WTC11 (cell line): ENCODE measurements at regions not wholly inside any gene's neighbourhood (a gene's known extent, or its start where the extent isn't known, plus 50 kb on each side); places are given as distances from the start of the nearest gene placed in this dataset.
"Not testable (repeated sequence)": the region's sequence is repeated elsewhere in the genome, so short reads cannot be mapped to it uniquely, and the experiment has no call there.

Experiments used
- ATAC-seq: fragments of 200-7000 bp; cut with Tn5 transposase; 2 replicates; pipeline ENCODE4 v1.10.0; 2021; ENCODE audit warnings: mild to moderate bottlenecking, moderate library complexity
- CTCF ChIA-PET: fragments of 300-600 bp; sonication (Branson Sonifier 250); formaldehyde crosslinking; loops from one replicate; lab custom pipeline; 2021; ENCODE audit warnings: antibody characterized with exemption; lab: Charles Lee
- POLR2A ChIA-PET: fragments of 350-600 bp; sonication (Branson Sonifier 250); formaldehyde crosslinking; loops from one replicate; lab custom pipeline; 2021; ENCODE audit warnings: antibody characterized with exemption; lab: Charles Lee
- DNase-seq: peaks from one replicate; pipeline ENCODE4 v3.0.0; 2021; ENCODE audit warnings: low spot score
- H3K27ac Mint-ChIP-seq: 2 replicates; pipeline ENCODE4 v1.8.0; 2021; ENCODE audit warnings: mixed read lengths
- H3K27me3 Mint-ChIP-seq: 2 replicates; pipeline ENCODE4 v1.8.0; 2021; ENCODE audit warnings: low read depth, mild to moderate bottlenecking, moderate library complexity, mixed read lengths
- H3K36me3 Mint-ChIP-seq: 2 replicates; pipeline ENCODE4 v1.8.0; 2021; ENCODE audit warnings: mixed read lengths
- H3K4me1 Mint-ChIP-seq: 2 replicates; pipeline ENCODE4 v1.8.0; 2022; ENCODE audit warnings: mixed read lengths
- H3K4me3 Mint-ChIP-seq: 2 replicates; pipeline ENCODE4 v1.8.0; 2021; ENCODE audit warnings: mild to moderate bottlenecking, moderate library complexity, mixed read lengths
- H3K9me3 Mint-ChIP-seq: 2 replicates; pipeline ENCODE4 v1.8.0; 2021; ENCODE audit warnings: mixed read lengths
- ATF6 ChIP-seq: sonication (generic); formaldehyde crosslinking; IDR thresholded peaks from 2 replicates; pipeline ENCODE4 v1.8.1; 2023; ENCODE audit warnings: mild to moderate bottlenecking, missing genetic modification reagents
- E2F1 ChIP-seq: sonication (generic); formaldehyde crosslinking; IDR thresholded peaks from 2 replicates; pipeline ENCODE4 v1.8.0; 2022; ENCODE audit warnings: mild to moderate bottlenecking, missing genetic modification reagents
- ELF4 ChIP-seq: sonication (generic); formaldehyde crosslinking; IDR thresholded peaks from 2 replicates; pipeline ENCODE4 v1.8.1; 2022; ENCODE audit warnings: low read depth, mild to moderate bottlenecking, moderate library complexity, missing genetic modification reagents
- FOXJ3 ChIP-seq: sonication (generic); formaldehyde crosslinking; IDR thresholded peaks from 2 replicates; pipeline ENCODE4 v1.9.0; 2021; ENCODE audit warnings: missing genetic modification reagents, mild to moderate bottlenecking, borderline replicate concordance
- FOXP4 ChIP-seq: sonication (generic); formaldehyde crosslinking; IDR thresholded peaks from 2 replicates; pipeline ENCODE4 v1.8.0; 2022; ENCODE audit warnings: mild to moderate bottlenecking, missing genetic modification reagents
- GABPB1 ChIP-seq: sonication (generic); formaldehyde crosslinking; IDR thresholded peaks from 2 replicates; pipeline ENCODE4 v1.8.1; 2023; ENCODE audit warnings: mild to moderate bottlenecking, missing genetic modification reagents
- GRHL2 ChIP-seq: fragments of 250-450 bp; sonication (Bioruptor Pico); IDR thresholded peaks from 2 replicates; pipeline ENCODE4 v1.8.0; 2022; ENCODE audit warnings: mild to moderate bottlenecking, moderate library complexity; ENCODE audit not compliant: insufficient replicate concordance, severe bottlenecking
- MXD4 ChIP-seq: fragments of 250-450 bp; sonication (Bioruptor Pico); IDR thresholded peaks from 2 replicates; pipeline ENCODE4 v1.8.0; 2021; ENCODE audit warnings: mild to moderate bottlenecking, moderate library complexity, borderline replicate concordance
- NFATC4 ChIP-seq: fragments of 250-450 bp; sonication (Bioruptor Pico); IDR thresholded peaks from 2 replicates; pipeline ENCODE4 v1.9.0; 2021; ENCODE audit warnings: mild to moderate bottlenecking
- NR1H2 ChIP-seq: sonication (generic); formaldehyde crosslinking; IDR thresholded peaks from 2 replicates; pipeline ENCODE4 v1.9.0; 2021; ENCODE audit warnings: mild to moderate bottlenecking, moderate library complexity, missing genetic modification reagents
- OVOL2 ChIP-seq: fragments of 250-450 bp; sonication (Bioruptor Pico); IDR thresholded peaks from 2 replicates; pipeline ENCODE4 v1.9.0; 2021; ENCODE audit warnings: mild to moderate bottlenecking, borderline replicate concordance
- PRDM15 ChIP-seq: sonication (generic); formaldehyde crosslinking; IDR thresholded peaks from 2 replicates; pipeline ENCODE4 v1.8.0; 2022; ENCODE audit warnings: missing genetic modification reagents
- PRRX2 ChIP-seq: fragments of 250-450 bp; sonication (Bioruptor Pico); IDR thresholded peaks from 2 replicates; pipeline ENCODE4 v1.8.0; 2021; ENCODE audit warnings: mild to moderate bottlenecking
- USF2 ChIP-seq: sonication (generic); formaldehyde crosslinking; IDR thresholded peaks from 2 replicates; pipeline ENCODE4 v1.8.1; 2023; ENCODE audit warnings: mild to moderate bottlenecking, missing genetic modification reagents, moderate library complexity
- ZNF138 ChIP-seq: sonication (generic); formaldehyde crosslinking; conservative IDR thresholded peaks from 2 replicates; pipeline ENCODE4 v1.8.1; 2022; ENCODE audit warnings: mild to moderate bottlenecking, moderate library complexity, missing genetic modification reagents
- ZNF263 ChIP-seq: sonication (generic); formaldehyde crosslinking; IDR thresholded peaks from 2 replicates; pipeline ENCODE4 v1.8.1; 2022; ENCODE audit warnings: low read depth, mild to moderate bottlenecking, moderate library complexity, missing genetic modification reagents
- ZNF281 ChIP-seq: sonication (generic); formaldehyde crosslinking; IDR thresholded peaks from 2 replicates; pipeline ENCODE4 v1.8.0; 2023; ENCODE audit warnings: mild to moderate bottlenecking, missing genetic modification reagents
- ZNF396 ChIP-seq: fragments of 250-450 bp; sonication (Bioruptor Pico); IDR thresholded peaks from 2 replicates; pipeline ENCODE4 v1.8.0; 2021; ENCODE audit warnings: mild to moderate bottlenecking, moderate library complexity, borderline replicate concordance
- ZNF416 ChIP-seq: fragments of 250-450 bp; sonication (Bioruptor Pico); IDR thresholded peaks from 2 replicates; pipeline ENCODE4 v1.9.0; 2021; ENCODE audit warnings: mild to moderate bottlenecking, inconsistent platforms
- ZNF423 ChIP-seq: fragments of 250-450 bp; sonication (Bioruptor Pico); IDR thresholded peaks from 2 replicates; pipeline ENCODE4 v2.1.2; 2022; ENCODE audit warnings: mild to moderate bottlenecking, moderate library complexity

GRCh38 chr12:82600379-82600778 is 86.3 kb upstream of the TMTC2 start:
- ChIA-PET POLR2A (no interaction called here), CTCF (no interaction called here)
- ATAC-seq (no peak), DNase-seq (no peak)
- H3K36me3 Mint-ChIP-seq: no peaks in the 10 kb centered on the region
- H3K4me3 Mint-ChIP-seq: no peak overlapping the region
- no peak overlapping the region for H3K27ac Mint-ChIP-seq
- no peaks in the 10 kb centered on the region for H3K4me1 Mint-ChIP-seq
- no peak for TF ChIP-seq ZNF396 (CRISPR knock-in tag)
- TF ChIP-seq FOXJ3: no peak
- no peak for TF ChIP-seq ZNF416
- TF ChIP-seq NFATC4 (CRISPR knock-in tag): no peak
- TF ChIP-seq FOXP4: no peak
- no peak for TF ChIP-seq PRRX2 (CRISPR knock-in tag)
- TF ChIP-seq MXD4 (CRISPR knock-in tag): no peak
- TF ChIP-seq ZNF281 (CRISPR knock-in tag): no peak
- no peak for TF ChIP-seq ELF4 (CRISPR knock-in tag)
- TF ChIP-seq ZNF423 (CRISPR knock-in tag): no peak
- no peak for TF ChIP-seq NR1H2
- TF ChIP-seq PRDM15 (CRISPR knock-in tag): no peak
- no peak for TF ChIP-seq ATF6 (CRISPR knock-in tag)
- TF ChIP-seq GRHL2 (CRISPR knock-in tag): no peak
- no peak for TF ChIP-seq E2F1 (CRISPR knock-in tag)
- TF ChIP-seq ZNF263: no peak
- no peak for TF ChIP-seq OVOL2 (CRISPR knock-in tag)
- no peak for TF ChIP-seq GABPB1
- TF ChIP-seq ZNF138 (CRISPR knock-in tag): no peak
- TF ChIP-seq USF2: no peak
- H3K9me3 Mint-ChIP-seq: peaks cover 6% of the 10 kb centered on the region
- no peaks in the 10 kb centered on the region for H3K27me3 Mint-ChIP-seq

- DNase-seq, H3K9me3 Mint-ChIP-seq, H3K27me3 Mint-ChIP-seq, H3K27ac Mint-ChIP-seq, H3K36me3 Mint-ChIP-seq, ATAC-seq, H3K4me1 Mint-ChIP-seq, CTCF ChIA-PET, POLR2A ChIA-PET, H3K4me3 Mint-ChIP-seq: not testable (repeated sequence)
These were observed 83.1 kb upstream of the TMTC2 start for GRCh38 chr12:82603647-82604046.
